ENCODE measurements at regions not wholly inside any gene's neighbourhood (a gene's known extent, or its start where the extent isn't known, plus 50 kb on each side); places are given as distances from the start of the nearest gene placed in this dataset.

DNA sequence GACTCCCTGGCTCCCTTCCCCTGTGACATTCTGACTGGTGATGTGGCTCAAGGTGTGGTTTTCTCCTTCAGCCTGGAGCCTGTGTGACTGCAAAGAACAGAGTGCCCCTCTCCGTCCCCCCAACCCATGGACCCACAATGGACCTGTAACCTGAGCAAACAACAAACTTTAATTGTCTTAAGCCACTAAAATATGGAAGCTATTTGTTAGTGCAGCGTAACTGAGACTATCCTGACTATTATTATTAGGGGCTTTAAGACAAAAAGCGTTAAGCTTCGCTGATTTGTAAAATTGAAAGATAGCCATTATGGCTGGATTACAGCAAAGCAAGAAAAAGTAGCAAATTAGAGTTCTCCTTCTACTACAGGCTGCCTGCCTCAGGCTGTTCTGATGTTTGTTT, 426.9 kb downstream of the STK39 start:
- H3K4me1 Mint-ChIP-seq (ENCODE audit: low read depth), result no peaks in the 10 kb centered on the region
- ATAC-seq (ENCODE audit: poor library complexity) (no peak), DNase-seq (no peak)
- no peaks in the 10 kb centered on the region for H3K36me3 Mint-ChIP-seq (ENCODE audit: low read depth)
- intact Hi-C loops (cut with DNase I, micrococcal nuclease), result no loop called here
- TF ChIP-seq, protein P1, sequence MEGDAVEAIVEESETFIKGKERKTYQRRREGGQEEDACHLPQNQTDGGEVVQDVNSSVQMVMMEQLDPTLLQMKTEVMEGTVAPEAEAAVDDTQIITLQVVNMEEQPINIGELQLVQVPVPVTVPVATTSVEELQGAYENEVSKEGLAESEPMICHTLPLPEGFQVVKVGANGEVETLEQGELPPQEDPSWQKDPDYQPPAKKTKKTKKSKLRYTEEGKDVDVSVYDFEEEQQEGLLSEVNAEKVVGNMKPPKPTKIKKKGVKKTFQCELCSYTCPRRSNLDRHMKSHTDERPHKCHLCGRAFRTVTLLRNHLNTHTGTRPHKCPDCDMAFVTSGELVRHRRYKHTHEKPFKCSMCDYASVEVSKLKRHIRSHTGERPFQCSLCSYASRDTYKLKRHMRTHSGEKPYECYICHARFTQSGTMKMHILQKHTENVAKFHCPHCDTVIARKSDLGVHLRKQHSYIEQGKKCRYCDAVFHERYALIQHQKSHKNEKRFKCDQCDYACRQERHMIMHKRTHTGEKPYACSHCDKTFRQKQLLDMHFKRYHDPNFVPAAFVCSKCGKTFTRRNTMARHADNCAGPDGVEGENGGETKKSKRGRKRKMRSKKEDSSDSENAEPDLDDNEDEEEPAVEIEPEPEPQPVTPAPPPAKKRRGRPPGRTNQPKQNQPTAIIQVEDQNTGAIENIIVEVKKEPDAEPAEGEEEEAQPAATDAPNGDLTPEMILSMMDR (IDR thresholded peaks at IDR 0.05), result no peak
- ChIA-PET CTCF (no interaction called here), POLR2A (no interaction called here)
- no peak overlapping the region for H3K27ac Mint-ChIP-seq
- H3K27me3 Mint-ChIP-seq, result peaks cover 5% of the 10 kb centered on the region
- H3K9me3 Mint-ChIP-seq, result no peaks in the 10 kb centered on the region
- no peaks in the 10 kb centered on the region for H3K9me3 ChIP-seq (ENCODE audit: control insufficient read depth in 1 of 2, insufficient read depth in 1 of 2, low read length in 2 of 2)
- H3K4me3 ChIP-seq (ENCODE audit: low read length), result no peak overlapping the region
- peaks cover 0 to 4% of the 10 kb centered on the region in 2 experiments for H3K27me3 ChIP-seq (ENCODE audit: control insufficient read depth in 1 of 2, insufficient read depth in 2 of 2, low read length in 2 of 2)
- H3K4me1 ChIP-seq (ENCODE audit: insufficient read depth, low read length), result no peaks in the 10 kb centered on the region
- no peak overlapping the region for H3K4me3 Mint-ChIP-seq
- no peaks in the 10 kb centered on the region for H3K36me3 ChIP-seq (ENCODE audit: insufficient read depth, low read length)
- no peak overlapping the region for H3K27ac ChIP-seq (ENCODE audit: low read depth in 1 of 2, low read length in 2 of 2)

DNA sequence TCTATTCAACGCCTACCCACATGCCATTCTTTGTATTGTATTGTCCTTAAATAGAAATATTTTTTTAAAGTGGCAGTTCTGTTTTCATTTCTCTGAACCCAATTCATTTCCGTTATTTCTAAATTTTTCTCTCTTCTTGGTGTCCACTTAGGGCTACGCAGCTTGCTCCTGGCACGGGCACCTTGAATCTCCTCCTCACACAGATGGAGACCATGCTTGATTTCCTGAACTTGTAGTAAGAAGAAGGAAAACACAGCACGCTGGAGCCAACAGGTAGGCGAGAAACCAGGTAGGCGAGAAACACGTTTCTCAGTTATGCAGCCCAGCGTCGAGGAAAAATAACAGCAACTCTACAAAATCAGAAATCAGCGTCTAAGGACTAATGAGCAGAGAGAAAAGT, 428.9 kb downstream of the STK39 start:
- CTCF ChIA-PET, result no interaction called here
- peaks cover 5% of the 10 kb centered on the region for H3K27me3 Mint-ChIP-seq
- intact Hi-C loops (cut with DNase I, micrococcal nuclease), result no loop called here

DNA sequence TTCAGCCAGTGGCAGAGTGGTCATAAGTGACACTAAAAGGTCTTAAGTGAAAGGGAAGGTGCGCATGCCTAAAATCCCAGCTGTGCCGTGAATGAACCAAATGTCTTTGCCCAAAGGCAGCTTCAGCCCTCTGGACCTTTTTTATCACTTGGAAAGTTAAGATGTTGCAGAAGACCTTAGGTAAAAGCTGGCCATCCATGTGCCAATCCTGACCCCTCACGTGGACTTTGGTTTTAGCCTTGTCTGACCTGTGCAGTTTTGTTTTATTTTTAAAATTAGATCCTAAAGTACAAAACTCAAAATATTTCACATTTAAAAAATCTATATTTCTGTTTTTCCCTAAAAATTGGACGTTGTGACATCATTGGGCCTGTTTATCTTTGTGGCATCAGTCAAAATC, 429.5 kb downstream of the STK39 start:
- ChIA-PET POLR2A (no interaction called here), CTCF (no interaction called here)
- no peaks in the 10 kb centered on the region for H3K4me1 ChIP-seq (ENCODE audit: insufficient read depth, low read length)
- no peaks in the 10 kb centered on the region for H3K36me3 Mint-ChIP-seq (ENCODE audit: low read depth)
- no peak overlapping the region for H3K4me3 Mint-ChIP-seq
- peaks cover 0 to 4% of the 10 kb centered on the region in 2 experiments for H3K27me3 ChIP-seq (ENCODE audit: control insufficient read depth in 1 of 2, insufficient read depth in 2 of 2, low read length in 2 of 2)
- no peak overlapping the region for H3K27ac Mint-ChIP-seq
- intact Hi-C loops (cut with DNase I, micrococcal nuclease), result no loop called here
- H3K9me3 Mint-ChIP-seq, result no peaks in the 10 kb centered on the region
- TF ChIP-seq, protein P1 (IDR thresholded peaks at IDR 0.05), result no peak
- no peaks in the 10 kb centered on the region for H3K36me3 ChIP-seq (ENCODE audit: insufficient read depth, low read length)
- no peak overlapping the region for H3K27ac ChIP-seq (ENCODE audit: low read depth in 1 of 2, low read length in 2 of 2)
- H3K4me1 Mint-ChIP-seq (ENCODE audit: low read depth), result no peaks in the 10 kb centered on the region
- DNase-seq (no peak), ATAC-seq (ENCODE audit: poor library complexity) (no peak)
- peaks cover 5% of the 10 kb centered on the region for H3K27me3 Mint-ChIP-seq
- no peaks in the 10 kb centered on the region for H3K9me3 ChIP-seq (ENCODE audit: control insufficient read depth in 1 of 2, insufficient read depth in 1 of 2, low read length in 2 of 2)
- H3K4me3 ChIP-seq (ENCODE audit: low read length), result no peak overlapping the region

More for the DNA sequence above, 428.9 kb downstream of the STK39 start:
- Histone ChIP-seq H3K27me3 (ENCODE audit: control insufficient read depth in 1 of 2, insufficient read depth in 2 of 2, low read length in 2 of 2) (peaks cover 0 to 4% of the 10 kb centered on the region in 2 experiments), H3K36me3 (ENCODE audit: insufficient read depth, low read length) (no peaks in the 10 kb centered on the region), H3K4me3 (ENCODE audit: low read length) (no peak overlapping the region), H3K27ac (ENCODE audit: low read depth in 1 of 2, low read length in 2 of 2) (no peak overlapping the region), H3K4me1 (ENCODE audit: insufficient read depth, low read length) (no peaks in the 10 kb centered on the region), H3K9me3 (ENCODE audit: control insufficient read depth in 1 of 2, insufficient read depth in 1 of 2, low read length in 2 of 2) (no peaks in the 10 kb centered on the region)
- no peak overlapping the region for H3K27ac Mint-ChIP-seq
- H3K9me3 Mint-ChIP-seq, result no peaks in the 10 kb centered on the region
- ATAC-seq (ENCODE audit: poor library complexity), result no peak
- TF ChIP-seq, protein P1 (IDR thresholded peaks at IDR 0.05), result no peak
- H3K4me3 Mint-ChIP-seq, result no peak overlapping the region
- H3K4me1 Mint-ChIP-seq (ENCODE audit: low read depth), result no peaks in the 10 kb centered on the region
- POLR2A ChIA-PET, result no interaction called here
- H3K36me3 Mint-ChIP-seq (ENCODE audit: low read depth), result no peaks in the 10 kb centered on the region
- DNase-seq, result no peak

Measured in CD4-positive, alpha-beta T cell (primary cell).